MM.1S (cell line): ENCODE measurements at regions not wholly inside any gene's neighbourhood (a gene's known extent, or its start where the extent isn't known, plus 50 kb on each side); places are given as distances from the start of the nearest gene placed in this dataset.

Experiments
- DNase-seq: peaks from one replicate; pipeline ENCODE4 v3.0.0-alpha.2; 2015
- H2AFZ ChIP-seq: fragments of 300-600 bp; sonication (generic); 2 replicates; pipeline ENCODE4 v1.6.0; 2016; ENCODE audit warnings: antibody characterized with exemption, low read length
- H3F3A ChIP-seq: fragments of 300-600 bp; sonication (generic); 2 replicates; pipeline ENCODE4 v1.6.1; 2016; ENCODE audit warnings: mild to moderate bottlenecking, antibody characterized with exemption, low read length, moderate library complexity, mixed read lengths; ENCODE audit not compliant: insufficient read depth
- H3K27ac ChIP-seq: fragments of 300-600 bp; sonication (generic); 2 replicates; pipeline ENCODE4 v1.5.1; 2016; ENCODE audit warnings: mild to moderate bottlenecking, low read length
- H3K27me3 ChIP-seq: fragments of 300-600 bp; sonication (generic); replicated peaks from 2 replicates; pipeline ENCODE4 v1.6.0; 2016; ENCODE audit warnings: low read length; ENCODE audit not compliant: insufficient read depth
- H3K36me3 ChIP-seq: fragments of 300-600 bp; sonication (generic); replicated peaks from 2 replicates; pipeline ENCODE4 v1.6.1; 2016; ENCODE audit warnings: mild to moderate bottlenecking, low read length, mixed read lengths; ENCODE audit not compliant: insufficient read depth
- H3K4me1 ChIP-seq: fragments of 300-600 bp; sonication (generic); 2 replicates; pipeline ENCODE4 v1.6.1; 2016; ENCODE audit warnings: low read length, mixed read lengths
- H3K4me2 ChIP-seq: fragments of 300-600 bp; sonication (generic); 2 replicates; pipeline ENCODE4 v1.6.0; 2016; ENCODE audit warnings: low read depth, low read length
- H3K4me3 ChIP-seq: fragments of 300-600 bp; sonication (generic); 2 replicates; pipeline ENCODE4 v1.5.1; 2016; ENCODE audit warnings: low read length, mixed read lengths
- H3K79me2 ChIP-seq: fragments of 300-600 bp; sonication (generic); 2 replicates; pipeline ENCODE4 v1.6.1; 2016; ENCODE audit warnings: mixed run types, low read length, mixed read lengths
- H3K9ac ChIP-seq: fragments of 300-600 bp; sonication (generic); 2 replicates; pipeline ENCODE4 v1.6.1; 2016; ENCODE audit warnings: low read length, mixed read lengths
- H3K9me2 ChIP-seq: fragments of 300-600 bp; sonication (generic); replicated peaks from 2 replicates; pipeline ENCODE4 v1.6.1; 2016; ENCODE audit warnings: mild to moderate bottlenecking, low read length, mixed read lengths; ENCODE audit not compliant: insufficient read depth
- H3K9me3 ChIP-seq: fragments of 300-600 bp; sonication (generic); replicated peaks from 2 replicates; pipeline ENCODE4 v1.6.1; 2016; ENCODE audit warnings: mild to moderate bottlenecking, low read length, mixed read lengths; ENCODE audit not compliant: insufficient read depth
- H4K20me1 ChIP-seq: fragments of 300-600 bp; sonication (generic); 2 replicates; pipeline ENCODE4 v1.6.1; 2016; ENCODE audit warnings: mild to moderate bottlenecking, low read length, moderate library complexity, mixed read lengths; ENCODE audit not compliant: insufficient read depth
- CTCF ChIP-seq: fragments of 300-600 bp; sonication (generic); IDR thresholded peaks from 2 replicates; pipeline ENCODE4 v1.5.1; 2016; ENCODE audit warnings: antibody characterized with exemption, low read length, mixed read lengths
- EZH2 ChIP-seq: fragments of 300-600 bp; sonication (generic); optimal IDR thresholded peaks from 2 replicates; pipeline ENCODE3; 2017; ENCODE audit warnings: low read depth, mild to moderate bottlenecking, antibody characterized with exemption, low read length, mixed read lengths
- EZH2phosphoT487 ChIP-seq: fragments of 300-600 bp; sonication (generic); IDR thresholded peaks from 2 replicates; pipeline ENCODE4 v1.6.1; 2018; ENCODE audit warnings: antibody characterized with exemption, low read length

- no peak overlapping the region for H3K4me3 ChIP-seq
- no peaks in the 10 kb centered on the region for H3K27me3 ChIP-seq
- DNase-seq = no peak
- H2AFZ ChIP-seq = no peak overlapping the region
- no peak overlapping the region for H3K9ac ChIP-seq
- no peak for TF ChIP-seq CTCF
- no peak for TF ChIP-seq EZH2
- no peak for TF ChIP-seq EZH2phosphoT487
- H4K20me1 ChIP-seq = no peaks in the 10 kb centered on the region
- no peaks in the 10 kb centered on the region for H3K36me3 ChIP-seq
- H3K4me2 ChIP-seq = no peak overlapping the region
- H3K9me2 ChIP-seq = no peaks in the 10 kb centered on the region
- H3K4me1 ChIP-seq = no peaks in the 10 kb centered on the region
- H3K9me3 ChIP-seq = no peaks in the 10 kb centered on the region
- no peaks in the 10 kb centered on the region for H3F3A ChIP-seq
- H3K27ac ChIP-seq = no peak overlapping the region
- no peaks in the 10 kb centered on the region for H3K79me2 ChIP-seq
Measured at GRCh38 chr21:27139526-27139925, 172.6 kb upstream of the ADAMTS5 start.

GRCh38 chr21:27134516-27134915, 167.6 kb upstream of the ADAMTS5 start:
- Histone ChIP-seq H3K9me2 (no peaks in the 10 kb centered on the region), H3K36me3 (no peaks in the 10 kb centered on the region), H3K79me2 (no peaks in the 10 kb centered on the region), H3K9ac (no peak overlapping the region), H3K4me2 (no peak overlapping the region), H2AFZ (no peak overlapping the region), H4K20me1 (no peaks in the 10 kb centered on the region), H3K4me1 (no peaks in the 10 kb centered on the region), H3K9me3 (no peaks in the 10 kb centered on the region), H3K27me3 (no peaks in the 10 kb centered on the region), H3F3A (no peaks in the 10 kb centered on the region), H3K27ac (no peak overlapping the region), H3K4me3 (no peak overlapping the region)
- no peak for DNase-seq
- TF ChIP-seq CTCF = no peak
- TF ChIP-seq EZH2 = no peak
- no peak for TF ChIP-seq EZH2phosphoT487

GRCh38 chr21:27132266-27132665, 165.4 kb upstream of the ADAMTS5 start:
- no peaks in the 10 kb centered on the region for H3K27me3 ChIP-seq
- H3F3A ChIP-seq = no peaks in the 10 kb centered on the region
- TF ChIP-seq EZH2phosphoT487 (no peak), EZH2 (no peak), CTCF (no peak)
- H2AFZ ChIP-seq = no peak overlapping the region
- no peak overlapping the region for H3K4me3 ChIP-seq
- H3K4me1 ChIP-seq = no peaks in the 10 kb centered on the region
- H4K20me1 ChIP-seq = no peaks in the 10 kb centered on the region
- H3K4me2 ChIP-seq = no peak overlapping the region
- H3K9me3 ChIP-seq = no peaks in the 10 kb centered on the region
- no peaks in the 10 kb centered on the region for H3K79me2 ChIP-seq
- no peak overlapping the region for H3K9ac ChIP-seq
- DNase-seq = no peak
- no peak overlapping the region for H3K27ac ChIP-seq
- no peaks in the 10 kb centered on the region for H3K9me2 ChIP-seq
- no peaks in the 10 kb centered on the region for H3K36me3 ChIP-seq
